ENCODE measurements at regions not wholly inside any gene's neighbourhood (a gene's known extent, or its start where the extent isn't known, plus 50 kb on each side); places are given as distances from the start of the nearest gene placed in this dataset.

DNA sequence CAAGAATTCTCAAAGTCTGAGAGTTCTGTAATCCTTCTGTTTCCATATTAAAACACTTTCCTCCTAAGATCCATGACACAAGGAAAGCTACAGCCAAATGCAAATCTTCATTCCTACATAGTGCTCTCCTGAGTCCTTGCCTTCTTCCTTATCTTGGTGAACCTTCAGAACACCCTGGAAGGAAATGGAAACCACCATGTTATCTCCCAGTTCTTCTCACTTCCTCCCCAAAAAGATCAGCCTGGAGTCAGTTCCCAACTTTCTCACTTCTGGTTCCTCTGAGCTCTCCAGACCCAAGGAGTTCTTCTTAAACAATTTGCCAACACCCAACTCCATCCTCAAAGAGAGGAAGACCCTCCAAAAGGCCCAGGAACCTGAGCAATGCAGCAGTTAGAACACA lies 193.3 kb upstream of the CCN2 start:
- H3K79me2 ChIP-seq (ENCODE audit: insufficient read depth, low read length): no peaks in the 10 kb centered on the region
- no peaks in the 10 kb centered on the region for H3K79me1 ChIP-seq (ENCODE audit: insufficient read depth, low read depth, low read length, poor library complexity, severe bottlenecking)
- no peak overlapping the region for H2BK15ac ChIP-seq (ENCODE audit: low read depth, low read length)
- H3K23me2 ChIP-seq (ENCODE audit: insufficient read length, low read depth, low read length, poor library complexity, severe bottlenecking): no peaks in the 10 kb centered on the region
- no peak overlapping the region for H4K8ac ChIP-seq (replicated peaks; ENCODE audit: insufficient read length, low read depth, low read length)
- H3K27ac ChIP-seq (ENCODE audit: insufficient read length, low read depth, low read length): no peak overlapping the region
- H3K27me3 ChIP-seq (ENCODE audit: insufficient read depth, low read length): no peaks in the 10 kb centered on the region
- no peak overlapping the region for H3K4me2 ChIP-seq (ENCODE audit: insufficient read depth, insufficient read length, low read length)
- H3K56ac ChIP-seq (ENCODE audit: insufficient read length, low read depth, low read length): no peak overlapping the region
- H2BK12ac ChIP-seq (ENCODE audit: insufficient read length, low read depth, low read length): no peak overlapping the region
- H3T11ph ChIP-seq (ENCODE audit: low read length): no peak overlapping the region
- H2AK5ac ChIP-seq (ENCODE audit: insufficient read length, low read length): no peak overlapping the region
- no peak for DNase-seq
- Mint-ChIP-seq H3K9me3 (no peaks in the 10 kb centered on the region), H3K4me3 (no peak overlapping the region), H3K27me3 (ENCODE audit: low read depth) (peaks cover 6% of the 10 kb centered on the region), H3K36me3 (ENCODE audit: insufficient read depth in 1 of 3, low read depth in 3 of 3) (no peaks in the 10 kb centered on the region), H3K27ac (no peak overlapping the region), H3K4me1 (peaks cover 2 to 4% of the 10 kb centered on the region in 2 experiments; a peak in 3 of 4 replicates)
- no peaks in the 10 kb centered on the region for H3K9me3 ChIP-seq (ENCODE audit: control insufficient read depth, low read depth, low read length)
- no peak overlapping the region for H3K23ac ChIP-seq (ENCODE audit: insufficient read length, low read depth, low read length)
- H2BK120ac ChIP-seq (ENCODE audit: low read depth, low read length, poor library complexity, severe bottlenecking): no peak overlapping the region
- TF ChIP-seq, protein P1, sequence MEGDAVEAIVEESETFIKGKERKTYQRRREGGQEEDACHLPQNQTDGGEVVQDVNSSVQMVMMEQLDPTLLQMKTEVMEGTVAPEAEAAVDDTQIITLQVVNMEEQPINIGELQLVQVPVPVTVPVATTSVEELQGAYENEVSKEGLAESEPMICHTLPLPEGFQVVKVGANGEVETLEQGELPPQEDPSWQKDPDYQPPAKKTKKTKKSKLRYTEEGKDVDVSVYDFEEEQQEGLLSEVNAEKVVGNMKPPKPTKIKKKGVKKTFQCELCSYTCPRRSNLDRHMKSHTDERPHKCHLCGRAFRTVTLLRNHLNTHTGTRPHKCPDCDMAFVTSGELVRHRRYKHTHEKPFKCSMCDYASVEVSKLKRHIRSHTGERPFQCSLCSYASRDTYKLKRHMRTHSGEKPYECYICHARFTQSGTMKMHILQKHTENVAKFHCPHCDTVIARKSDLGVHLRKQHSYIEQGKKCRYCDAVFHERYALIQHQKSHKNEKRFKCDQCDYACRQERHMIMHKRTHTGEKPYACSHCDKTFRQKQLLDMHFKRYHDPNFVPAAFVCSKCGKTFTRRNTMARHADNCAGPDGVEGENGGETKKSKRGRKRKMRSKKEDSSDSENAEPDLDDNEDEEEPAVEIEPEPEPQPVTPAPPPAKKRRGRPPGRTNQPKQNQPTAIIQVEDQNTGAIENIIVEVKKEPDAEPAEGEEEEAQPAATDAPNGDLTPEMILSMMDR (conservative IDR thresholded peaks at IDR 0.05): no peak
- no peak overlapping the region for H3K9ac ChIP-seq (ENCODE audit: extremely low read depth, insufficient read length, low read length)
- no peak overlapping the region for H4K5ac ChIP-seq (ENCODE audit: insufficient read length, low read depth, low read length)
- H2AFZ ChIP-seq (ENCODE audit: low read length): no peak overlapping the region
- no peaks in the 10 kb centered on the region; the same call in 1 of the 2 replicates for H3K4me1 ChIP-seq (ENCODE audit: insufficient read depth, low read length)
- H4K20me1 ChIP-seq (ENCODE audit: control insufficient read depth, insufficient read depth, insufficient read length): no peaks in the 10 kb centered on the region
- H3K18ac ChIP-seq (ENCODE audit: insufficient read length, low read depth, low read length): no peak overlapping the region
- H3K4ac ChIP-seq (ENCODE audit: low read depth, low read length): no peak overlapping the region
- no peak overlapping the region for H4K91ac ChIP-seq (ENCODE audit: insufficient read length, low read depth, low read length)
- no peak overlapping the region for H3K14ac ChIP-seq (ENCODE audit: insufficient read depth, low read length)
- H2BK20ac ChIP-seq (ENCODE audit: low read depth, low read length, poor library complexity, severe bottlenecking): no peak overlapping the region
- H2BK5ac ChIP-seq (ENCODE audit: insufficient read length, low read length): no peak overlapping the region
